Colon (tissue), 2 donors: ENCODE measurements at regions not wholly inside any gene's neighbourhood (a gene's known extent, or its start where the extent isn't known, plus 50 kb on each side); places are given as distances from the start of the nearest gene placed in this dataset.

Source experiments
- FAIRE-seq: peaks from 2 replicates; lab custom pipeline; 2012; peaks lifted over from hg19 to GRCh38; lab: Jason Lieb, UNC
- donor health status: control.
- donor health status: control.

DNA sequence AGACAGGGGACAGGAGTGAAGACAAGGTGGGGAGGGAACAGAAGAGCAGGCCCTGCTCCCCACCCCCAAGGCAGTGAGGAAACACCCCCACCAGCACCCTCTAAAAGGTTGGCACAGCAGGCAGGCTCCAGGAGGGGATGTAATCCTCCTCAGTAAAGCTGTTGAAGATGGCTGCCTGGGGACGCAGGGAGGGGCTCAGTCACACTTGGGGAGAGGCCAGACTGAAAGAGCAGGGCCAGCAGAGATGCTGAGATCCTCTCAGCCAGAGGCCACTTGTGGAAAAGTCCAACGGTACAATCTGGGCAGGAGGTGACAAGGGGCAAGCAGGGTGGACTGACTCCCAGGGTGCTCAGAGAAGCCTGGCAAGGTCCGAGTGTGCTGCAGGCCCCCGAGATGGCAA, 154.8 kb upstream of the ID2 start:
- no peak for FAIRE-seq

- FAIRE-seq = no peak
These were observed 154.2 kb upstream of the ID2 start for GRCh38 chr2:8527676-8528075.

- no peak for FAIRE-seq
These were observed 153.0 kb upstream of the ID2 start for GRCh38 chr2:8528863-8529262.

DNA sequence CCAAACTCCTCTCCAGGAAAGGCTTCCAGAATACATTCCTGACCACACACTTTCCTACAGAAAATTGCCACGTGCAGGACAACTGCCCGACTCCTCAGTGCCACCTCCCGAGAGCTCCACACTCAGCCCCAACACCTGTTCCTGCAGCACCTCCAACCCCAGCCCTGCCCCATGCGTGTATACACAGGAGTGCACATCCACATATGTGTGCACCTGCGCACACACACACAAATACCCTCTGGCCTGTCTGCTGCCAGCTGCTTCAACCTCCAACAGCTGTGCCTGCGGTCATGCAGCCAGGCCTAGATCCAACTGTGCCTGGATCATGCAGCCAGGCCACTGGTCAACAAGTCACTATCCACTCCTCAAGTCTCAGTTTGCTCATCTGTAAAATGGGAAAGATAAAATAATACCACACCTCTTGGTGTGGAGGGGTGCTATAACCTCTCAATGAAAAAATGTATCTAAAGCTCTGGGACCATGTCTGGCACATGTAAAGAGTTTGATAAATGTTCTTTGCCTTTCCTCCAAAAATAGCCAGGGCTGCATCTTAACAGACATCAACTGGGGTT, 152.1 kb upstream of the ID2 start:
- no peak for FAIRE-seq

GRCh38 chr2:8531481-8531880, 150.4 kb upstream of the ID2 start:
- no peak for FAIRE-seq

GRCh38 chr2:8532438-8532837, 149.4 kb upstream of the ID2 start:
- no peak for FAIRE-seq

GRCh38 chr2:8533923-8534322, 147.9 kb upstream of the ID2 start:
- no peak for FAIRE-seq

GRCh38 chr2:8534386-8534728, 147.5 kb upstream of the ID2 start:
- FAIRE-seq = no peak

- no peak for FAIRE-seq
These were observed 147.0 kb upstream of the ID2 start for GRCh38 chr2:8534729-8535468.

DNA sequence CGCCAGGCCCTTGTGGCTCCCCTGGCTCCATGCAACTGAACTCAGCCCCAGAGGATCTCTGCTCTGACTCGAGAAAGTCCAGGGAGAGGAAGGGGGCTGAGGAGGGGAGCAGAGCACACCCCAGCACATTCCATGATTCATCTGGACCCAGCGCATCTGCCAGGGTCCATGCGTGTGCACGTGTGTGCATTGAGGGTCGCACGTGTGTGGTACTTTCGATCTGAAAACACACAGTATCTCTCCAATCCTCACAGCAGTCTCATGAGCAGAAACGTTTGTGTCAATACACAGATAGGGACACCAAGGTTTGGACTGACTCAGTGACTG, 146.4 kb upstream of the ID2 start:
- FAIRE-seq = no peak

GRCh38 chr2:8535821-8536685, 145.8 kb upstream of the ID2 start:
- FAIRE-seq = no peak

DNA sequence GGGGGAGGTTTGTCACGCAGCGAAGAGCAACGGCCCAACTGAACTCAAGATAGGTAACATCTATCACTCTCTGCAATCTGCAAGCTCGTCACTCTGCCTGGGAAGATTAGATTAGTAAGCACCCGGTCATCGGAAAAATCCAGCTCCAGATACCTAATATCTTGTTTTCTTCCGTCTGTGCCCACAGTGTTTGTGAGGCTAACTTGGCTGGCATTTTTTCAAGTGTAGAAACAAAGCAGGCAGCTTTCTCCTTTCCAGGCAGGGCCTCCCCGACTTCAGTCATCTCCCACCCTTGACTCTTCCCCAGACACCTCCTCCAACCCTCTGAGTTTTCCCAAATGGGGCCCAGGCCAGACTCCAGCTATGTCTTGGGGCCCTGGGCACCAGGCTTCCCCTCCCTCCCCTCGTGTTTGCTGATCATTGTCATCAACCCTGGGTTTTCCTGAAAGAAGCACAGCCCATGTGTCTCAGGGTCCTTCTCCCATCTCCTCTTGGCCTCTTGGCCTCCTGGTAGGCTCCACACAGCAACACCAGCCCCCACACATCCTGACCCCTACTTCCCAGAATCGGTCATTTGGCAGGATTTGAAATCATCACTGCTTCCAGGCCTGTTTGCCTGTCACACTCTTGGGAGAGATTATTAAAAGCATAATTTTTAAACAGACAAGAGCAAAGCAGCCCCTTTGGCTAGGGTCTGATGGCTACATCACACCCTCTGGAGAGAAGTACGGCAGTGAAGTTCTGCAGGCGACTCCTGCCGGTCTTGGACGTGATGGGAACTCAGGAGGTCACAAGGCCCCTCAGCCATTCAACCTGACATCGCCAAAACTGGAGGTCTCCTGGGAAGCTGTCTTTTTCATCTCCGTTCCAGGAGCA, 144.9 kb upstream of the ID2 start:
- FAIRE-seq = no peak

- FAIRE-seq = no peak
These were observed 144.2 kb upstream of the ID2 start for GRCh38 chr2:8537562-8538155.

DNA sequence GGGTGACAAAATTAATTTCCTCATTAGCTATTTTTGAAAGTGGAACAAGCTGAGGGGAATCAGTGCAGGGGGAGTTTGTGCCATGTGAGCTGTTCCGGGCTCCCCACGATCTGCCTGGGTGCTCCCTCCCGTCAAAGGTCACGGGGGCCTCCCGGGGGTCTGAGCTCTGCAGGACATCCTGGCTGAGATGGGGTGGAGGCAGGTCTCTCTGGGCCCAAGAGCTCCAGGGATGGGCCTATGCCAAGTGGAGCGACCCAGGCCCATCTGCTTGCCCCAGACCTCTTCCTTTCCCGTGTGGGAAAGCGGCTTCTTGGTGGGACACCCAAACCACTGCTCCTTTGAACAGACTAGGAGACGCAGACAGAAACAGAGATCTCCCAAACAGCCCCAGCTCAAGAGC, 143.3 kb upstream of the ID2 start:
- no peak for FAIRE-seq

DNA sequence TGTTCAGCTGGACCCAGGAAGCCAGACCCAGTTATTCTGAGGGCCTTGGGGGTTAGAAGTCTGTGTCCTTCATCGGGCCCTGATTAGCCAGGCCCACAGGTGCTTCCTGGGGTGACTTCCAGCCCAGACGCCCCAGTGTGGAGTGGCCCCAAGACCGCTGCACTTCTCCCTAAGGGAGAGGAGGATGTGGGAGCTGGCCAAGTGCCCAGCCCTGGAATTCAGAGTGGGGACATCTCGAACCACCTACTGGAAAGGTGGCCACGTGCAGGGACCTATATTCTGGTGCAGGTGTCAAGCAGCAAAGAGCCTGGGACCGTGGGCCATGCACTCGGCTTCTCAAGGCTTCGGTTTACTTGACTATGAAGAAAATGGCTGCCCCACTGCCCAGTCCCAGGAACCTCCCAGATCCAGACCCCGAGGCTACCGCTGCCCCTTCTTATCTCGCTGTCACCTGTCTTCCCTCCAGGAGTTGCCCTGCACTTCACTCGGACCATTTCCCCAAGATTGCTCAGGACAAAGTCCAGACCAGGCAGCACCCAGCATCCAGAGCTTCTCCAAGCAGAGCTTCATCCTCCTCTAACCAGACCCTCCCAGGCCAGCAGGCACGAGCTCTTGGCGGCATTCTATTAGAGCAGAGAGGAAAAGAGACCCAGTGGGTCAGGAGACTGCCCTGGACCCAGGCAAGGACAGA, 142.8 kb upstream of the ID2 start:
- FAIRE-seq = no peak

DNA sequence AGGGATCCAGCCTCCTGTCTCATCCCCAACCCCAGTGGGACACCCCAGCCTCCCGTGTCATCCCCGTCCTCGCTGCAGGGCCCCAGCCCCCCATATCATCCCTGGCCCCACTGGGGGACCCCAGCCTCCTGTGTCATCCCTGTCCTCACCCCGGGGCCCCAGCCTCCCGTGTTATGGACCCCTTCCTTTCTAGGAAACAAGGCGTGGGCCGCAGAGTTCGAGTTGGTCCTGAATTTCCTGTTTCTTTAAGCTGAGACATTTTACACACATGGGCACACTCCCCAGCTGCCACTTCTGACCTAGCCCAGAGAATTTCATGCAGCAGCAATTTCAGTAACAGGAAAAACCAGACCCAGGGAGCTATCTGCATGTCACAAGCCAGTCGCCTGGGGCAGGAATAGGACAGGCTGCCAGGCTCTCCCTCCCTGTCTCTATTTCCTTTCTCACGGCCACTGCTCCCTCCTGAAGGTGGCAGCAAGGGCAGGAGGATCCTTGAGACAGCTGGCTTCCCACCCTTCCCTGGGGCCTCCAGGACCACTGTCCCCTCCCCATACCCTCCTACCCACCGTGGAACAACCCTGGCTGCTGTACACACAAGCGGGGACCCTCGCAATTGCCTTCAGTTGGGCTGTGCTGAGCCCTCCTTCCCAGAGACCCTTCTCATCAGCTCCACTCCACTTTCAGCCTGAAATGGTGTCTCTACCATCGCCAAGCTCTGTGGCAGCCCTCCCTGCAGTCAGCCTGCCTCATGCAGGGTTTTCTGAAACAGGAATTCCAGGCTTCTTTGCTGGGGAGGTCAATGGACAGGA, 141.9 kb upstream of the ID2 start:
- no peak for FAIRE-seq

DNA sequence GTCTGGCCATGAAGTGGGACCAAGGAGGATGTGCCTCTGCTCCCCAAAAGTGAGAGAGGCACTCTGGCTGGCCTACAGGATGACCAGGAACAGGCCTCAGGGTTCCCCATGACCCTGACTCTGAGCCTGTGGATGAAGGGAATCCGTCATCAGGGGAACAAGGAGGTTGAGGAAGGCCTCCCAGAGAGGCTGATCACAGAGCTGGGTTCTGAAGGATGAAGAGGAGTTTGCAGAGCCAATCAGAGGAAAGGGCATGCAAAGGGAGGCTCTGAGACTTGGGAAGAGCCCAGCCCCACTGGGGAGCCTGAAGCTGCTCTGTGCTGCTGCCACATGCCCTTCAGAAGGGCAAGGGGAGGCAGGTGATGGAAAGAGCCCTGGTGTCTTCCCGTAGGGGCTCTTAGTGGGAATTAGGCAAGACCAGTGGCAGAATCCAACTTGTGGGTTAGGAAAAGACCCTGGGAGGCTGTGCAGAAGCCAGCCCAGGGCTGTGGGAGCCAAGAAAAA, 141.3 kb upstream of the ID2 start:
- FAIRE-seq = no peak

DNA sequence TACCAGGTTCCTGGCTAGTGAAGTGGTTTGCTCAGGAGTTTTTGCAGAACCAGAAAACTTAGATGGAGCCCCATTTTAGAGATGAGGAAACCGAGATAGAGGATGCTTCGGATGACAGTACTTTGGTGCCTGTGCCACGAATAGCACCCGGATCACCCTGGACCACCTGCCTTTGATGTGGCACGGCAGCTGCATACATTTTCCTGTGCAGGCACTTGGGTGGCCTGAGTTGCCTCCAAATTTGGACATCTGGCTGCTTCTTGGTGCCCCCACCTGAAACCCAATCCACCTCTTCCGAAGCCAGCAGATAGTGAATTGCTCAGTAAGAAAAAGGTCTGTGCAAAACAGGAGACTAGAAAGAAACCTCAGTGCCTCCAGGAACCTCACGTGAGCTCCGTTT, 140.6 kb upstream of the ID2 start:
- no peak for FAIRE-seq

DNA sequence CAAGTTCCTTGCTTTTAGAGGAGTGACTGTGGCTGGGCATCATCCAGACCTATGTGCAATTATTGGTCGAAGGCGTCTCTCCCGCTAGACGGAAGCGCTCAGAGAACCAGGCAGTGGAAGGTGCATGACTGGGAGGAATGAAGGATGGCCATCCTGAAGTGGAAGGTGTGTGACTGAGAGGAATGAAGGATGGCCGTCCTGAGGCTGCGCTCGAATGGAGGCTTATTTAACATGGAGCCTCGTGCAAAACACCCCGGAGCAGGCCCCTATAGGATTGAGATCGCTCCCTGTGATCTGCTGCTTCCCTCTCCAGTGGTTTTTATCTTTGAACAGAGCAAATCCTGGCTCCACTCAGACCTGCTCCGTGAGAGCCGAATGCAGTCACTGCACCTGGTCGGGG, 140.2 kb upstream of the ID2 start:
- FAIRE-seq = no peak

DNA sequence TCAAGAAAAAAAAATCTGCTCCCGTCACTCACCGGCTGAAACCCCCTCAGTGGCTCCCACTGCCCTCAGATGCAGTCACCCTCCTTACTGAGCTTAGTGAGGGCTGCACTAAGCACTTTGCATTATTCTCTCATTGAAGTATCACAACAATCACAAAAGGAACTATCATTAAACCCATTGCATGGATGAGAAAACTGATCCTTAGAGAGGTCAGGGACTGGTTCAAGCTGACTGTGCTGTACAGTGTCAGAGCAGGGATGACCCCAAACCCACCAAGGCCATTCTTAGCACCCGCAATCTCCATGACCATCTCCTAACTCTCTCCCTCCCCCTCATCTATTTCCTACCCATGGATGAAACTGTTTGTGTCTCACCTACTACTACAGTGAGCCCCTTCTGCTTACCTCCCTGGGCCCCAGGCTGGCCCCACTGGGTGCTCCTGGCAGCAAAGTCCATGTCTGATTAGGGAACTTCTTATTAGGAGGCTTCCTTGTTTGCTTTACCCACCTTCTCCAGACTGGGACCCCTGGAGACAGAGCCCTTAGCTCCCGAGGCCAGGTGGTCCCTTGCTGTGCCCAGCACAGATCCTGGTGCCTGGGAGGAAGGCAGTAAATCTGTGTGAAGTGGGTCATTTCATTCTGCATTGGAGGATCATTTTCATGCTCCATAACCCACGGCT, 139.3 kb upstream of the ID2 start:
- FAIRE-seq = no peak
